ENCODE measurements at regions not wholly inside any gene's neighbourhood (a gene's known extent, or its start where the extent isn't known, plus 50 kb on each side); places are given as distances from the start of the nearest gene placed in this dataset.

- Histone ChIP-seq H3K79me2 (ENCODE audit: insufficient read depth) (no peaks in the 10 kb centered on the region), H3K27me3 (ENCODE audit: insufficient read depth) (no peaks in the 10 kb centered on the region), H3K9ac (no peak overlapping the region), H3K9me2 (no peaks in the 10 kb centered on the region), H2AFZ (ENCODE audit: low read depth) (no peak overlapping the region), H3K9me3 (no peaks in the 10 kb centered on the region), H3F3A (replicated peaks; ENCODE audit: insufficient read depth) (no peaks in the 10 kb centered on the region), H3K4me1 (ENCODE audit: control insufficient read depth in 1 of 2, insufficient read depth in 2 of 2, low read depth in 1 of 2, low read length in 1 of 2) (no peaks in the 10 kb centered on the region), H3K4me2 (no peak overlapping the region), H3K27ac (ENCODE audit: low read depth in 2 of 2, low read length in 1 of 2) (no peak overlapping the region), H3K36me3 (replicated peaks in 1 of 2; ENCODE audit: control insufficient read depth in 1 of 2, insufficient read depth in 2 of 2, low read length in 1 of 2) (no peaks in the 10 kb centered on the region), H3K4me3 (ENCODE audit: low read depth in 2 of 2, low read length in 1 of 2) (no peak overlapping the region), H4K20me1 (ENCODE audit: insufficient read depth) (no peaks in the 10 kb centered on the region)
- CTCF ChIA-PET: interaction anchor here (0.8 kb wide), 1 partner anchor 12 kb away, joined by 3 read pairs; no protein-coding TSS in a partner anchor
- TF ChIP-seq, protein P1, sequence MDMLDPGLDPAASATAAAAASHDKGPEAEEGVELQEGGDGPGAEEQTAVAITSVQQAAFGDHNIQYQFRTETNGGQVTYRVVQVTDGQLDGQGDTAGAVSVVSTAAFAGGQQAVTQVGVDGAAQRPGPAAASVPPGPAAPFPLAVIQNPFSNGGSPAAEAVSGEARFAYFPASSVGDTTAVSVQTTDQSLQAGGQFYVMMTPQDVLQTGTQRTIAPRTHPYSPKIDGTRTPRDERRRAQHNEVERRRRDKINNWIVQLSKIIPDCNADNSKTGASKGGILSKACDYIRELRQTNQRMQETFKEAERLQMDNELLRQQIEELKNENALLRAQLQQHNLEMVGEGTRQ (IDR thresholded peaks at IDR 0.05; ENCODE audit: borderline replicate concordance, low read depth, low read length): no peak
- TF ChIP-seq GABPA (IDR thresholded peaks at IDR 0.05; ENCODE audit: low read depth): no peak
- TF ChIP-seq, protein P2, sequence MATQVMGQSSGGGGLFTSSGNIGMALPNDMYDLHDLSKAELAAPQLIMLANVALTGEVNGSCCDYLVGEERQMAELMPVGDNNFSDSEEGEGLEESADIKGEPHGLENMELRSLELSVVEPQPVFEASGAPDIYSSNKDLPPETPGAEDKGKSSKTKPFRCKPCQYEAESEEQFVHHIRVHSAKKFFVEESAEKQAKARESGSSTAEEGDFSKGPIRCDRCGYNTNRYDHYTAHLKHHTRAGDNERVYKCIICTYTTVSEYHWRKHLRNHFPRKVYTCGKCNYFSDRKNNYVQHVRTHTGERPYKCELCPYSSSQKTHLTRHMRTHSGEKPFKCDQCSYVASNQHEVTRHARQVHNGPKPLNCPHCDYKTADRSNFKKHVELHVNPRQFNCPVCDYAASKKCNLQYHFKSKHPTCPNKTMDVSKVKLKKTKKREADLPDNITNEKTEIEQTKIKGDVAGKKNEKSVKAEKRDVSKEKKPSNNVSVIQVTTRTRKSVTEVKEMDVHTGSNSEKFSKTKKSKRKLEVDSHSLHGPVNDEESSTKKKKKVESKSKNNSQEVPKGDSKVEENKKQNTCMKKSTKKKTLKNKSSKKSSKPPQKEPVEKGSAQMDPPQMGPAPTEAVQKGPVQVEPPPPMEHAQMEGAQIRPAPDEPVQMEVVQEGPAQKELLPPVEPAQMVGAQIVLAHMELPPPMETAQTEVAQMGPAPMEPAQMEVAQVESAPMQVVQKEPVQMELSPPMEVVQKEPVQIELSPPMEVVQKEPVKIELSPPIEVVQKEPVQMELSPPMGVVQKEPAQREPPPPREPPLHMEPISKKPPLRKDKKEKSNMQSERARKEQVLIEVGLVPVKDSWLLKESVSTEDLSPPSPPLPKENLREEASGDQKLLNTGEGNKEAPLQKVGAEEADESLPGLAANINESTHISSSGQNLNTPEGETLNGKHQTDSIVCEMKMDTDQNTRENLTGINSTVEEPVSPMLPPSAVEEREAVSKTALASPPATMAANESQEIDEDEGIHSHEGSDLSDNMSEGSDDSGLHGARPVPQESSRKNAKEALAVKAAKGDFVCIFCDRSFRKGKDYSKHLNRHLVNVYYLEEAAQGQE (IDR thresholded peaks at IDR 0.05; ENCODE audit: low read depth, low read length): no peak
- no peak for TF ChIP-seq RCOR1 (IDR thresholded peaks at IDR 0.05; ENCODE audit: low read length)
- no peak for TF ChIP-seq NRF1 (IDR thresholded peaks at IDR 0.05; ENCODE audit: low read depth, low read length)
- no peak for TF ChIP-seq EZH2phosphoT487 (IDR thresholded peaks at IDR 0.05; ENCODE audit: borderline replicate concordance, low read depth)
- TF ChIP-seq SMC3 (IDR thresholded peaks at IDR 0.05; ENCODE audit: low read depth, low read length): no peak
- no peak for TF ChIP-seq JUND (IDR thresholded peaks at IDR 0.05)
- no peak for TF ChIP-seq ZBTB33 (IDR thresholded peaks at IDR 0.05; ENCODE audit: borderline replicate concordance, low read depth)
- TF ChIP-seq TEAD4 (IDR thresholded peaks at IDR 0.05; ENCODE audit: borderline replicate concordance, insufficient read depth): no peak
- TF ChIP-seq NFIC (IDR thresholded peaks at IDR 0.05; ENCODE audit: borderline replicate concordance): no peak
- POLR2A ChIA-PET: no interaction called here
- DNase-seq: no peak
- WGBS (ENCODE audit: low lambda C conversion rate): 0% methylated on average over 1 of the region's 1 CpG
These were observed 206.8 kb upstream of the KLHL4 start for GRCh38 chrX:87310780-87311179.

GRCh38 chrX:87327267-87327666 is 190.3 kb upstream of the KLHL4 start:
- H4K20me1 ChIP-seq (ENCODE audit: insufficient read depth): no peaks in the 10 kb centered on the region
- no peaks in the 10 kb centered on the region for H3K36me3 ChIP-seq (replicated peaks in 1 of 2; ENCODE audit: control insufficient read depth in 1 of 2, insufficient read depth in 2 of 2, low read length in 1 of 2)
- WGBS (ENCODE audit: low lambda C conversion rate): 0% methylated on average over 1 of the region's 2 CpGs
- H3K79me2 ChIP-seq (ENCODE audit: insufficient read depth): no peaks in the 10 kb centered on the region
- no peak overlapping the region for H3K27ac ChIP-seq (ENCODE audit: low read depth in 2 of 2, low read length in 1 of 2)
- no peak overlapping the region for H3K4me3 ChIP-seq (ENCODE audit: low read depth in 2 of 2, low read length in 1 of 2)
- ChIA-PET POLR2A (no interaction called here), CTCF (no interaction called here)
- no peak overlapping the region for H2AFZ ChIP-seq (ENCODE audit: low read depth)
- H3K27me3 ChIP-seq (ENCODE audit: insufficient read depth): no peaks in the 10 kb centered on the region
- H3K4me1 ChIP-seq (ENCODE audit: control insufficient read depth in 1 of 2, insufficient read depth in 2 of 2, low read depth in 1 of 2, low read length in 1 of 2): no peaks in the 10 kb centered on the region
- H3K4me2 ChIP-seq: no peak overlapping the region
- no peaks in the 10 kb centered on the region for H3F3A ChIP-seq (replicated peaks; ENCODE audit: insufficient read depth)
- H3K9me3 ChIP-seq: no peaks in the 10 kb centered on the region
- TF ChIP-seq GATA2 (CRISPR knock-in tag; IDR thresholded peaks at IDR 0.05) (no peak), SMC3 (IDR thresholded peaks at IDR 0.05; ENCODE audit: low read depth, low read length) (no peak), USF1 (IDR thresholded peaks at IDR 0.05; ENCODE audit: borderline replicate concordance, low read depth) (no peak)
- TF ChIP-seq, protein P3, sequence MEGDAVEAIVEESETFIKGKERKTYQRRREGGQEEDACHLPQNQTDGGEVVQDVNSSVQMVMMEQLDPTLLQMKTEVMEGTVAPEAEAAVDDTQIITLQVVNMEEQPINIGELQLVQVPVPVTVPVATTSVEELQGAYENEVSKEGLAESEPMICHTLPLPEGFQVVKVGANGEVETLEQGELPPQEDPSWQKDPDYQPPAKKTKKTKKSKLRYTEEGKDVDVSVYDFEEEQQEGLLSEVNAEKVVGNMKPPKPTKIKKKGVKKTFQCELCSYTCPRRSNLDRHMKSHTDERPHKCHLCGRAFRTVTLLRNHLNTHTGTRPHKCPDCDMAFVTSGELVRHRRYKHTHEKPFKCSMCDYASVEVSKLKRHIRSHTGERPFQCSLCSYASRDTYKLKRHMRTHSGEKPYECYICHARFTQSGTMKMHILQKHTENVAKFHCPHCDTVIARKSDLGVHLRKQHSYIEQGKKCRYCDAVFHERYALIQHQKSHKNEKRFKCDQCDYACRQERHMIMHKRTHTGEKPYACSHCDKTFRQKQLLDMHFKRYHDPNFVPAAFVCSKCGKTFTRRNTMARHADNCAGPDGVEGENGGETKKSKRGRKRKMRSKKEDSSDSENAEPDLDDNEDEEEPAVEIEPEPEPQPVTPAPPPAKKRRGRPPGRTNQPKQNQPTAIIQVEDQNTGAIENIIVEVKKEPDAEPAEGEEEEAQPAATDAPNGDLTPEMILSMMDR (IDR thresholded peaks at IDR 0.05): no peak
- no peak for DNase-seq
- no peaks in the 10 kb centered on the region for H3K9me2 ChIP-seq
- no peak overlapping the region for H3K9ac ChIP-seq
